Mucosa of descending colon (tissue), 3 donors: ENCODE measurements at regions not wholly inside any gene's neighbourhood (a gene's known extent, or its start where the extent isn't known, plus 50 kb on each side); places are given as distances from the start of the nearest gene placed in this dataset.
A peak's percentile ranks its signal among the peaks of the same experiment; 100 is the strongest.

Experiments
- ATAC-seq: fragments of 200-7000 bp; cut with Tn5 transposase; one replicate; pipeline ENCODE4 v1.9.1; 2020; ENCODE audit warnings: mild to moderate bottlenecking, moderate library complexity
- DNase-seq, 3 donors: peaks; one replicate each; pipeline ENCODE4 v3.0.0-alpha.2; 2020
- H3K36me3 ChIP-seq: fragments of 200-600 bp; one replicate; pipeline ENCODE4 v1.8.0; 2021; ENCODE audit warnings: low read depth, mild to moderate bottlenecking
- H3K4me1 ChIP-seq: fragments of 200-600 bp; one replicate; pipeline ENCODE4 v1.8.0; 2021; ENCODE audit warnings: low read depth, mild to moderate bottlenecking
- H3K4me3 ChIP-seq: fragments of 200-600 bp; one replicate; pipeline ENCODE4 v1.8.0; 2021; ENCODE audit warnings: mild to moderate bottlenecking
- H3K9me3 ChIP-seq: fragments of 200-600 bp; one replicate; pipeline ENCODE4 v1.8.0; 2021; ENCODE audit warnings: mild to moderate bottlenecking
- CTCF ChIP-seq: fragments of 200-600 bp; IDR thresholded peaks from one replicate; pipeline ENCODE4 v1.8.0; 2022; ENCODE audit warnings: antibody characterized with exemption, mild to moderate bottlenecking
- intact Hi-C, 2 donors: fragments of 100-400 bp; cut with DNase I in 1 of 2; cut with micrococcal nuclease in 1 of 2; formaldehyde crosslinking; loops; one replicate each; pipeline versions ENCODE4 v1.11.0 to v1.11.1; 2022; cut with DNase I, micrococcal nuclease
- donor health status: DM: no; HTN: no; CAD: no; lungs with moderate emphysema.
- donor health status: DM: no; HTN: no; CAD: no.
- donor health status: DM: no; HTN: yes; CAD: no.

GRCh38 chrX:104427073-104427472, 138.9 kb upstream of the IL1RAPL2 start:
- TF ChIP-seq CTCF = no peak
- H3K4me3 ChIP-seq = no peak overlapping the region
- H3K9me3 ChIP-seq = no peaks in the 10 kb centered on the region
- no peak for ATAC-seq
- no peak for DNase-seq
- no peaks in the 10 kb centered on the region for H3K36me3 ChIP-seq
- peaks cover 4% of the 10 kb centered on the region for H3K4me1 ChIP-seq
- intact Hi-C loops = no loop called here

DNA sequence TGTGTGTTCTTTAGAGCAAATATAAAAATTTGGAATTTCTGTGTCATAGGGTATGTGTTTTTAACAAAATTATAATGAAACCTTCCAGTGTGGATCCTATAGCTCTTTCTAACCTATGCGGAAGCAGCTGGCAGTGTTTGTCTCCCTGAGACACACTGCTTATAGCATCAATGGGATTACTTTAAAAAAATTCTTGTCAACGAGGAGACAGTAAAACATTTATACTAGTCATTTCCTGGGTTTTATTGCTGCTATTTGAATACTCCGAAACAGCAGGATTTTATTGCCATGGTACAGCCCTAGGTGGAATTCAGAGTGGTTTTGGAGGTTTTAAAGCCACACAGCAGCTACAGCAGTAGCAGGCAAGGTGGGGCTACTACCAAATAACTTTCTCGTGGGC, 145.1 kb upstream of the IL1RAPL2 start:
- ATAC-seq (peak; percentile 95), DNase-seq (peak in 1 of 3 donors; percentile 22)
- no peaks in the 10 kb centered on the region for H3K36me3 ChIP-seq
- H3K4me3 ChIP-seq = no peak overlapping the region
- intact Hi-C loops = no loop called here
- H3K9me3 ChIP-seq = no peaks in the 10 kb centered on the region
- no peaks in the 10 kb centered on the region for H3K4me1 ChIP-seq
- no peak for TF ChIP-seq CTCF

DNA sequence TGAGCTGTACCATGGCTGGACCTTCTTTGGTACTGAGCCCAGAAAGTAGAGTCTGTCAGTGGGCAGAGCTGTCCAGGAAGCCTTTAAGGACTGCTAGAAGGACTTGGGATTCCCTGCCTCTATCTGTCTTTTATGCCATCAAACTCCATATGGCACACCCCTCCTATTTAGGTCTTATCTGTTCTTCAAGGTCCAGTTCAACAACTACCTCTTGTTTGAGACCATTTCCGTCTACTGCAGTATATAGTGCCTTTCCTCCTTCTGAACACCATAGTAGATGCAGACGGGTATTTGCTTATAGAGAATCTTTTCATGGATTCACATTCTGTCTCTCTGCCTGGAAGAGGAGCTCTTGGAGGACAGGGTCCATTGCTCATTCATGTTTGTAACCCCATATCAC, 146.1 kb upstream of the IL1RAPL2 start:
- Histone ChIP-seq H3K9me3 (no peaks in the 10 kb centered on the region), H3K4me1 (no peaks in the 10 kb centered on the region), H3K36me3 (no peaks in the 10 kb centered on the region), H3K4me3 (no peak overlapping the region)
- intact Hi-C loops = no loop called here
- DNase-seq (no peak), ATAC-seq (peak; percentile 67)
- TF ChIP-seq CTCF = no peak

DNA sequence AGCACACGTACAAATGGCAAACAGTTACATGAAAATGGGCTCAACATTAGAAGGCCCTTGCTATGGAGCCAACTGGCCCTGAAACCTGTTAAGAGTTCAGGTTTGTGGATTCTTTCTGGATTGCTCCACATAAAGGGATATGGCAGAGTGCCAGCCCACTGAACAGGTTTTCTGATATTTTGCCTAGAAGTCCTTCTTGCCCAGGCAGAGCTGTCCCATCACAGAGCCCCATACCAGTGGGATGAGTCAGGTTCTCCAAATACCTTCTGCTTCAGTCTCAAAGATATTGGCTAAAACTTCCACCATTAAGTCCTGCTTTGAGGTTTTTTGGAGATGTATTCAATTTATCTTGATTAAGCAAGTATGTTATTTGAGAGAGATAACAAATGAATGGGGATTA, 146.8 kb upstream of the IL1RAPL2 start:
- Histone ChIP-seq H3K36me3 (no peaks in the 10 kb centered on the region), H3K4me1 (no peaks in the 10 kb centered on the region), H3K4me3 (no peak overlapping the region), H3K9me3 (no peaks in the 10 kb centered on the region)
- no peak for TF ChIP-seq CTCF
- ATAC-seq (no peak), DNase-seq (no peak)
- intact Hi-C loops = no loop called here

DNA sequence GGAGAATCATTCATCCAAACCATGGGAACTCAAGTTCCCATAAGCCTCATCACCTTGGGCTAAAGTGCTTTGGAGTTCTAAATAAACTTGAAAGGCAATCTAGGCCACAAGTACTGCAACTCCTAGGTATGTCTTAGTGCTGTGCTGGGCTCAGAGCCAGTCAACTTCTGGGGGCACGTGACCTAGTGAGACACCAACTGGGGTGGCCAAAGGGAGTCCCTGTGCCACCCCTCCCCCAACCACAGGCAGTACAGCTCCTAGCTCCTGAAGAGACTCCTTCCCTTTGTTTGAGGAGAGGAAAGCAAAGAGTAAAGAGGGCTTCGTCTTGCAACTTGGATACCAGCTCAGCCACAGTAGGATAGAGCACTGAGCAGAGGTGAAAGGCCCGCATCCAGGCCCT, 154.2 kb upstream of the IL1RAPL2 start:
- intact Hi-C loops = no loop called here
- Histone ChIP-seq H3K9me3 (no peaks in the 10 kb centered on the region), H3K4me1 (no peaks in the 10 kb centered on the region), H3K36me3 (no peaks in the 10 kb centered on the region), H3K4me3 (no peak overlapping the region)
- TF ChIP-seq CTCF = no peak
- ATAC-seq (no peak), DNase-seq (no peak)

GRCh38 chrX:104400387-104400786, 145.7 kb upstream of the ESX1 start:
- ATAC-seq (no peak), DNase-seq (no peak)
- Histone ChIP-seq H3K36me3 (no peaks in the 10 kb centered on the region), H3K4me1 (no peaks in the 10 kb centered on the region), H3K4me3 (no peak overlapping the region), H3K9me3 (no peaks in the 10 kb centered on the region)
- intact Hi-C loops = no loop called here
- no peak for TF ChIP-seq CTCF
